Right ventricle myocardium inferior (tissue), 1 donor: ENCODE measurements at regions not wholly inside any gene's neighbourhood (a gene's known extent, or its start where the extent isn't known, plus 50 kb on each side); places are given as distances from the start of the nearest gene placed in this dataset.
"Not testable (repeated sequence)": the region's sequence is repeated elsewhere in the genome, so short reads cannot be mapped to it uniquely, and the experiment has no call there.

Experiments used
- ATAC-seq: fragments of 200-7000 bp; cut with Tn5 transposase; one replicate; pipeline ENCODE4 v1.9.1; 2020; ENCODE audit warnings: mild to moderate bottlenecking, moderate library complexity
- DNase-seq: peaks from one replicate; pipeline ENCODE4 v3.0.0; 2021; ENCODE audit errors: missing footprints
- intact Hi-C: fragments of 100-400 bp; cut with DNase I; formaldehyde crosslinking; loops from one replicate; pipeline ENCODE4 v1.11.0; 2022
- donor health status: DM: no; HTN: yes; CAD: no; lungs with severe emphysema.

GRCh38 chr2:186319105-186319504 lies 167.0 kb upstream of the ZC3H15 start:
- no peak for DNase-seq
- intact Hi-C loops = no loop called here
- no peak for ATAC-seq

- no peak for DNase-seq
- no peak for ATAC-seq
- intact Hi-C loops = no loop called here
Measured at GRCh38 chr2:186325827-186326535, 160.1 kb upstream of the ZC3H15 start.

GRCh38 chr2:186327251-186327868 lies 158.7 kb upstream of the ZC3H15 start:
- DNase-seq = no peak
- no peak for ATAC-seq
- intact Hi-C loops = no loop called here

GRCh38 chr2:186328838-186329237 lies 157.2 kb upstream of the ZC3H15 start:
- intact Hi-C loops = no loop called here
- ATAC-seq = no peak

GRCh38 chr2:186330050-186330449 lies 156.0 kb upstream of the ZC3H15 start:
- DNase-seq (no peak), ATAC-seq (no peak)
- intact Hi-C loops = no loop called here

More at GRCh38 chr2:186328838-186329237, 157.2 kb upstream of the ZC3H15 start:
- no peak for DNase-seq

GRCh38 chr2:186339716-186340115 lies 146.3 kb upstream of the ZC3H15 start:
- ATAC-seq (no peak), DNase-seq (no peak)
- intact Hi-C loops = no loop called here

GRCh38 chr2:186342029-186342428 lies 144.0 kb upstream of the ZC3H15 start:
- DNase-seq (no peak), ATAC-seq (no peak)
- intact Hi-C loops = no loop called here

GRCh38 chr2:186345745-186346144 lies 140.3 kb upstream of the ZC3H15 start:
- ATAC-seq (no peak), DNase-seq (no peak)
- intact Hi-C loops = no loop called here

GRCh38 chr2:186346216-186346615 lies 139.8 kb upstream of the ZC3H15 start:
- intact Hi-C loops = no loop called here
- DNase-seq = no peak
- ATAC-seq = no peak

GRCh38 chr2:186347472-186347871 lies 138.6 kb upstream of the ZC3H15 start:
- ATAC-seq = no peak
- DNase-seq = no peak
- intact Hi-C loops = no loop called here

- ATAC-seq (no peak), DNase-seq (no peak)
- intact Hi-C loops = no loop called here
Measured at GRCh38 chr2:186348200-186348599, 137.9 kb upstream of the ZC3H15 start.

GRCh38 chr2:186349508-186349907 lies 136.6 kb upstream of the ZC3H15 start:
- ATAC-seq = no peak
- intact Hi-C loops = no loop called here
- DNase-seq = no peak

GRCh38 chr2:186354160-186354559 lies 131.9 kb upstream of the ZC3H15 start:
- intact Hi-C loops, ATAC-seq, DNase-seq: not testable (repeated sequence)

- DNase-seq (no peak), ATAC-seq (no peak)
- intact Hi-C loops = no loop called here
Measured at GRCh38 chr2:186365406-186365805, 120.7 kb upstream of the ZC3H15 start.

- ATAC-seq (no peak), DNase-seq (no peak)
- intact Hi-C loops = no loop called here
Measured at GRCh38 chr2:186379052-186379451, 107.0 kb upstream of the ZC3H15 start.

- ATAC-seq (no peak), DNase-seq (no peak)
- intact Hi-C loops = no loop called here
Measured at GRCh38 chr2:186380805-186381204, 105.3 kb upstream of the ZC3H15 start.

GRCh38 chr2:186381573-186381972 lies 104.5 kb upstream of the ZC3H15 start:
- no peak for ATAC-seq
- no peak for DNase-seq
- intact Hi-C loops = no loop called here

GRCh38 chr2:186382932-186383331 lies 103.1 kb upstream of the ZC3H15 start:
- ATAC-seq (no peak), DNase-seq (no peak)
- intact Hi-C loops = no loop called here

GRCh38 chr2:186384226-186384625 lies 101.8 kb upstream of the ZC3H15 start:
- ATAC-seq = no peak
- intact Hi-C loops = no loop called here
- DNase-seq = no peak

- ATAC-seq, intact Hi-C loops: not testable (repeated sequence)
- peak; percentile 39 for DNase-seq
Measured at GRCh38 chr2:186385638-186386201, 100.3 kb upstream of the ZC3H15 start.
